ENCODE measurements at regions not wholly inside any gene's neighbourhood (a gene's known extent, or its start where the extent isn't known, plus 50 kb on each side); places are given as distances from the start of the nearest gene placed in this dataset.

DNA sequence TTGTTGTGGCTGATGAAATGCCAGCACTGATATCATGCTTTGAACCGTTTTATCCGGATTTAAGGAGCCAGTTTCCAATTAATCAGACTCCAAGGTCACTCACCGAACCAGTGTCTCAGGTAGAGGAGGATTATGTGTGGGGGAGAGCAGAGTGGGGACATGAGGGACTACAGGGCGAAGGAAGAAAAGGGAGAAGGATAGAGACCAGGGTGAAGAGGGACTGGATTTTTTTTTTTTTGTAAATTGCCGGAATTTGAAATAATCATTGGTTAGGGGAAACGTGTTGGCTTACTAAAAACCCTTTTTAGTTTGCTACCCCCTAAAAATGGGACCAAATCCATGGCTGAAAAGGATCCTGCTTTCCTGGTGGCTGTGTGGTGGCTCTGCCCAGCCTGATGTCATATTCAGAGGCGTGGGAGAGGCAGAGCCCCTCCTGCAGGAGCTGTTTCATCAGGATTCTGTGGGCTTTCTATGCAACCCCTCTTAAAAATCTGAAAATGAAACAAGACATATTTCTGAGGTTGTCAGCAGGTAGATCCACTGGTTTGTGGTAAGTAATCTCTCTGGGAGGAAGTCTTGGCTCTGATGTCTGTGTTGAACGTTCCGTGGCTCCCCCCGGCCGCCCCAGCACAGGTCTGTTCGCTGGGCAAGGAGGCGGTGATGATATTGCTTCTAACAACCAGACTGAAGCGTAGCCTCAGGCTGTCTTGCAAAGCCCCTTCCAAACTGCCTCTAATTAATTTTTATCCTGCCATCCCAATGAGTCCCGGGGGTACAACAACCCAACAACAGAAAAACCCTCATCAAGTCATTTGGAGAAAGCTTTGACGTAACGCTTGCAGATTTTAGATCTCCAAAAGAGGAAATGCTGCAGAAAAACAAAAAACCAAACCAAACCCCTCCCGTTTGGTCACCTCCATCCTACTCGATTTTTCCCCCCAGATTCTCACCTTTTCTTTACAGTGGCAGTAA lies 143.0 kb upstream of the ZFHX3 start:
- Histone ChIP-seq H3K9me3 (no peaks in the 10 kb centered on the region), H3K27me3 (no peaks in the 10 kb centered on the region), H3K36me3 (no peaks in the 10 kb centered on the region), H3K4me1 (no peaks in the 10 kb centered on the region), H3K27ac (no peak overlapping the region), H3K4me3 (no peak overlapping the region)
- no peak for TF ChIP-seq EP300 (IDR thresholded peaks at IDR 0.05)
- no peak for TF ChIP-seq POLR2A (IDR thresholded peaks at IDR 0.05)
- TF ChIP-seq, protein P1, sequence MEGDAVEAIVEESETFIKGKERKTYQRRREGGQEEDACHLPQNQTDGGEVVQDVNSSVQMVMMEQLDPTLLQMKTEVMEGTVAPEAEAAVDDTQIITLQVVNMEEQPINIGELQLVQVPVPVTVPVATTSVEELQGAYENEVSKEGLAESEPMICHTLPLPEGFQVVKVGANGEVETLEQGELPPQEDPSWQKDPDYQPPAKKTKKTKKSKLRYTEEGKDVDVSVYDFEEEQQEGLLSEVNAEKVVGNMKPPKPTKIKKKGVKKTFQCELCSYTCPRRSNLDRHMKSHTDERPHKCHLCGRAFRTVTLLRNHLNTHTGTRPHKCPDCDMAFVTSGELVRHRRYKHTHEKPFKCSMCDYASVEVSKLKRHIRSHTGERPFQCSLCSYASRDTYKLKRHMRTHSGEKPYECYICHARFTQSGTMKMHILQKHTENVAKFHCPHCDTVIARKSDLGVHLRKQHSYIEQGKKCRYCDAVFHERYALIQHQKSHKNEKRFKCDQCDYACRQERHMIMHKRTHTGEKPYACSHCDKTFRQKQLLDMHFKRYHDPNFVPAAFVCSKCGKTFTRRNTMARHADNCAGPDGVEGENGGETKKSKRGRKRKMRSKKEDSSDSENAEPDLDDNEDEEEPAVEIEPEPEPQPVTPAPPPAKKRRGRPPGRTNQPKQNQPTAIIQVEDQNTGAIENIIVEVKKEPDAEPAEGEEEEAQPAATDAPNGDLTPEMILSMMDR (IDR thresholded peaks at IDR 0.05), result no peak
- DNase-seq (ENCODE audit: low spot score in 2 of 2), result no peak
- 78 to 81% methylated on average over 19 of the region's 19 CpGs for WGBS, 2 donors

DNA sequence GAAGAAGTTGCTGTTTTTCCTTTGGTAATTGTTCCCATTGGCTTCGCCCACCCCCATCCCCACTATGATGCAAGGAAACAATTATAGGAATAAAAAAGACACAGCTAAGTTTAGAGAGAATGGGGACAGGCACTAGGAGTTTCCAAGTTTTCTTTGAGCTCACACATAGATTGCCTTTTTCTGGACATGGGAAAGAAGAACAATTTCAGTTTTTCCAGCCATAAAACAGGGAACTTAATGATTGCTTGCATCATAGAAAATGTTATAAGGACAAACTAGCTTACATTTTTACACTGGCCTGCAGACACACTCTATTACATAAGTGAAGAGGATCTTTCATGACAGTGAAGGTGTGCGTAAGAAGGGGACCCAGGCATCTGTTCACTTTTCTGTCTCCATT lies 142.3 kb upstream of the ZFHX3 start:
- Histone ChIP-seq H3K4me3 (no peak overlapping the region), H3K4me1 (no peaks in the 10 kb centered on the region), H3K27me3 (no peaks in the 10 kb centered on the region), H3K27ac (no peak overlapping the region), H3K9me3 (no peaks in the 10 kb centered on the region), H3K36me3 (no peaks in the 10 kb centered on the region)
- 45 to 92% methylated on average over 2 of the region's 2 CpGs for WGBS, 2 donors
- TF ChIP-seq EP300 (IDR thresholded peaks at IDR 0.05), result no peak
- TF ChIP-seq, protein P1 (IDR thresholded peaks at IDR 0.05), result no peak
- no peak for DNase-seq (ENCODE audit: low spot score in 2 of 2)

DNA sequence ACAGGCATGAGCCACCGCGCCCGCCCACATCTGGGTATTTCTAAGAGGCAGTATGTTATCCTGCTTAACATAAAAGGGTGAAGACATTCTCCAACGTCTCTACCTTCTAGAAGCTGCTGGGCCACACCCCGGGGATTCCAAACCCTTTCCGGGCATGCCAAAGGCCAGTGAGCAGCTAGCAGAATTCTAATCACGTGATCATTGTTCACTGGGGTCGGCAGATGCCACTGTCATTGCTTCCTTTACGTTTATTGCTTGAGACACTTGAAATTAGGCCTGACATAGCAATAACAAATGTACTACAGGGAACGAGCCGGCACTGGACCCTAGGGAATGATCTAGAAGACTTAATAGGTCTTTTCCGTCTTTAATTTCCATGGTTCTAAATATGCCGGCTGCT lies 141.2 kb upstream of the ZFHX3 start:
- no peaks in the 10 kb centered on the region for H3K36me3 ChIP-seq
- no peak overlapping the region for H3K27ac ChIP-seq
- H3K4me3 ChIP-seq, result no peak overlapping the region
- DNase-seq (ENCODE audit: low spot score in 2 of 2), result no peak
- no peaks in the 10 kb centered on the region for H3K4me1 ChIP-seq
- TF ChIP-seq EP300 (IDR thresholded peaks at IDR 0.05) (no peak), POLR2A (IDR thresholded peaks at IDR 0.05) (no peak)
- TF ChIP-seq, protein P1 (IDR thresholded peaks at IDR 0.05), result no peak
- no peaks in the 10 kb centered on the region for H3K9me3 ChIP-seq
- WGBS, 2 donors, result 63 to 68% methylated on average over 13 of the region's 13 CpGs
- no peaks in the 10 kb centered on the region for H3K27me3 ChIP-seq

DNA sequence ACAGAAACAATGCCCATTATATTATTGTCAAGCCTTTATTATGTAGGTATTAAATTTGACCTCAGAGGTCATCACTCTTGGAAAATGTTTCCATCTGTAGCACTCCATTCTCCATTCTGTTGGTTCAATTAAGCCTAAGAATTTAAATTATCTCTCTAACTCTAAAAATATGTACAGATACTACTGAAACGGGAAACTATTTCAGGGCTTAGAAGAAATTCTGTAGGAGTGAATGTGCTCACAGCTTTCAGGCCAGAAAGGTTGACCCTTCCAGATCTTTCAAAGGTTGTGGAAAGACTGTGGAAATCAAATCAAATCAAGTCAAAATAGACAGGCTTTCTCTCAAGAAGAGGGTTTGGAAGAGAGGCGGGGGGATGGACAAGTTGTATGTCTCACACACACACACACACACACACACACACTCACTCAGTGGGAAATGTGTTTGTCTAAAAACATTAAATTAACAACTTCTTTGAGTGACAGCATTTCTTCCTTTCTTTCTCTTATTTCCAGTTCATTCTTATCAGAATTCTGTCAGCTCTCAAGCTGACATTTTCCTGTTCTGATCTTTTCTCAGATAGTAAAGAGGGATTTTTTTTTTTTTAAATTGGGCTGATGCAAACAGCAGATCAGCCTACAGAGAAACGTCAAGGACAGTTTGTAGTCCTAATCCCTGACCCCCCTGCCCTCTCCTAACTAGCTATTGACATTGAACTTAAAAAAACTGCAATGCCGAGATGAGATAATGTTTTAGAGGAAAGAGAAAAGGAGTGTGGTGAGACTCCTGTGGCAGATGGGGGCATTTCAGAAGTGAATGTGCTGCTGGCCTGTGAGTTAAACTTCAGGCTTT lies 139.0 kb upstream of the ZFHX3 start:
- H3K36me3 ChIP-seq, result no peaks in the 10 kb centered on the region

More for the DNA sequence above, 139.0 kb upstream of the ZFHX3 start:
- WGBS, 2 donors, result 49 to 53% methylated on average over 4 of the region's 4 CpGs
- Histone ChIP-seq H3K9me3 (no peaks in the 10 kb centered on the region), H3K27ac (no peak overlapping the region), H3K4me1 (no peaks in the 10 kb centered on the region), H3K27me3 (no peaks in the 10 kb centered on the region), H3K4me3 (no peak overlapping the region)
- TF ChIP-seq EP300 (IDR thresholded peaks at IDR 0.05), result no peak
- no peak for TF ChIP-seq POLR2A (IDR thresholded peaks at IDR 0.05)
- TF ChIP-seq, protein P1 (IDR thresholded peaks at IDR 0.05), result no peak
- DNase-seq (ENCODE audit: low spot score in 2 of 2), result no peak

Measured in tibial nerve (tissue), 4 donors.